GM12878 (cell line): ENCODE measurements at regions not wholly inside any gene's neighbourhood (a gene's known extent, or its start where the extent isn't known, plus 50 kb on each side); places are given as distances from the start of the nearest gene placed in this dataset.

Experiments used
- CTCF ChIP-seq, 3 experiments: IDR thresholded peaks in 2 of 3; conservative IDR thresholded peaks in 1 of 3; 2 replicates each; pipeline ENCODE4 v1.5.1; 2011; ENCODE audit warnings: low read depth in 3 of 3, low read length in 3 of 3, mild to moderate bottlenecking in 3 of 3, control low read depth in 2 of 3, moderate library complexity in 2 of 3, inconsistent platforms in 1 of 3, mixed read lengths in 1 of 3; ENCODE audit not compliant: control insufficient read depth in 2 of 3, insufficient read depth in 1 of 3; ENCODE audit errors: extremely low read depth in 1 of 3
- POLR2A ChIP-seq: IDR thresholded peaks from 2 replicates; pipeline ENCODE4 v1.6.1; 2011; ENCODE audit warnings: low read depth, mild to moderate bottlenecking, low read length
- SRF ChIP-seq, 2 experiments: IDR thresholded peaks; 2 replicates each; pipeline ENCODE4 v1.6.1; 2011; ENCODE audit warnings: low read depth in 2 of 2, low read length in 2 of 2, mild to moderate bottlenecking in 1 of 2, moderate library complexity in 1 of 2

GRCh38 chr15:62913246-62913645, 129.3 kb upstream of the TPM1 start:
- no peak for TF ChIP-seq POLR2A
- TF ChIP-seq CTCF (IDR thresholded peaks at IDR 0.05 in 2 of 3, conservative IDR thresholded peaks at IDR 0.05 in 1 of 3; ENCODE audit: control insufficient read depth in 2 of 3, extremely low read depth in 1 of 3, insufficient read depth in 1 of 3, low read depth in 3 of 3, low read length in 3 of 3): no peak
- TF ChIP-seq SRF (IDR thresholded peaks at IDR 0.05; ENCODE audit: low read depth in 2 of 2, low read length in 2 of 2): no peak
